HepG2 (cell line): ENCODE measurements at regions not wholly inside any gene's neighbourhood (a gene's known extent, or its start where the extent isn't known, plus 50 kb on each side); places are given as distances from the start of the nearest gene placed in this dataset.

Experiments used
- ATAC-seq: fragments of 200-7000 bp; cut with Tn5 transposase; 3 replicates; pipeline ENCODE4 v1.9.1; 2020; ENCODE audit warnings: mild to moderate bottlenecking, moderate library complexity
- BruUV-seq: library from RNA; stranded (reverse); fragments of 400-500 nt; replicated peaks from 2 replicates; lab custom pipeline; 2021; lab: Mats Ljungman, UMichigan
- CTCF ChIA-PET: fragments of 300-600 bp; formaldehyde crosslinking; extraction: SDS; loops from one replicate; lab custom pipeline; 2021; ENCODE audit warnings: low total read pairs, inconsistent platforms, low intra/inter-chr PET ratio; lab: Yijun Ruan, JAX
- POLR2A ChIA-PET: fragments of 350-600 bp; sonication (Branson Sonifier 250); formaldehyde crosslinking; loops from one replicate; lab custom pipeline; 2020; ENCODE audit warnings: antibody characterized with exemption, inconsistent platforms; lab: Yijun Ruan, JAX
- DNase-seq: peaks from one replicate; pipeline ENCODE4 v3.0.0-alpha.2; 2015; ENCODE audit warnings: low spot score
- FAIRE-seq: peaks from 3 replicates; lab custom pipeline; 2011; peaks lifted over from hg19 to GRCh38; lab: Jason Lieb, UNC
- H2AFZ ChIP-seq: one replicate; pipeline ENCODE4 v1.6.1; 2011; ENCODE audit warnings: low read length, inconsistent platforms
- H3K27ac ChIP-seq: fragments of 300-600 bp; 3 replicates; pipeline ENCODE4 v1.8.0; 2011; ENCODE audit warnings: mixed run types, mild to moderate bottlenecking, mixed read lengths, low read length, inconsistent platforms; ENCODE audit not compliant: insufficient read depth; ENCODE audit errors: extremely low read length
- H3K27me3 ChIP-seq, 2 experiments: fragments of 200-600 bp in 1 of 2; 2 replicates in 1 of 2; 3 replicates in 1 of 2; pipeline versions ENCODE4 v1.6.0 to v1.8.0; 2011; ENCODE audit warnings: low read length in 2 of 2, mild to moderate bottlenecking in 2 of 2, moderate library complexity in 2 of 2, inconsistent platforms in 1 of 2; ENCODE audit not compliant: insufficient read depth in 2 of 2, control insufficient read depth in 1 of 2
- H3K36me3 ChIP-seq, 2 experiments: fragments of 200-600 bp in 1 of 2; replicated peaks in 1 of 2; 2 replicates in 1 of 2; 3 replicates in 1 of 2; pipeline versions ENCODE4 v1.5.1 to v1.8.0; 2011; ENCODE audit warnings: low read length in 2 of 2, inconsistent platforms in 1 of 2; ENCODE audit not compliant: insufficient read depth in 2 of 2, control insufficient read depth in 1 of 2
- H3K4me1 ChIP-seq: 2 replicates; pipeline ENCODE4 v1.5.1; 2012; ENCODE audit warnings: low read length, inconsistent platforms; ENCODE audit not compliant: insufficient read depth
- H3K4me2 ChIP-seq: 2 replicates; pipeline ENCODE4 v1.6.0; 2011; ENCODE audit warnings: low read depth, low read length, inconsistent platforms
- H3K4me3 ChIP-seq, 3 experiments: fragments of 200-600 bp in 1 of 3; sonication (generic), shearing (Covaris generic) in 1 of 3; replicated peaks in 1 of 3; 2 replicates each; pipeline ENCODE4 v1.5.1; 2011 to 2016; ENCODE audit warnings: low read length in 3 of 3, inconsistent platforms in 2 of 3, low read depth in 2 of 3, mild to moderate bottlenecking in 2 of 3, control low read depth in 1 of 3, mixed read lengths in 1 of 3; ENCODE audit not compliant: insufficient read depth in 1 of 3
- H3K79me2 ChIP-seq: one replicate; pipeline ENCODE4 v1.6.1; 2011; ENCODE audit warnings: low read length, inconsistent platforms; ENCODE audit not compliant: insufficient read depth
- H3K9ac ChIP-seq: 2 replicates; pipeline ENCODE4 v1.6.0; 2011; ENCODE audit warnings: mild to moderate bottlenecking, low read depth, low read length, inconsistent platforms; ENCODE audit not compliant: insufficient read depth
- H3K9me3 ChIP-seq: 2 replicates; pipeline ENCODE4 v1.5.1; 2012; ENCODE audit warnings: mild to moderate bottlenecking, low read length
- H4K20me1 ChIP-seq: 2 replicates; pipeline ENCODE4 v1.6.0; 2011; ENCODE audit warnings: inconsistent platforms, mild to moderate bottlenecking, low read length, moderate library complexity; ENCODE audit not compliant: insufficient read depth
- CHD2 ChIP-seq: IDR thresholded peaks from 2 replicates; pipeline ENCODE4 v1.6.1; 2011; ENCODE audit warnings: low read depth, low read length, improper control_type of control experiment
- HOXA3 ChIP-seq: sonication (generic); formaldehyde crosslinking; IDR thresholded peaks from 2 replicates; pipeline ENCODE4 v1.5.0; 2020; ENCODE audit warnings: missing genetic modification reagents
- NR2F2 ChIP-seq: IDR thresholded peaks from 2 replicates; pipeline ENCODE4 v1.6.1; 2012; ENCODE audit warnings: low read depth, inconsistent platforms, borderline replicate concordance
- PAX8 ChIP-seq: sonication (generic); formaldehyde crosslinking; IDR thresholded peaks from 2 replicates; pipeline ENCODE4 v1.8.0; 2022; ENCODE audit warnings: mild to moderate bottlenecking, missing genetic modification reagents, borderline replicate concordance
- RXRB ChIP-seq: IDR thresholded peaks from 2 replicates; pipeline ENCODE4 v1.6.1; 2016; ENCODE audit warnings: borderline replicate concordance, missing genetic modification reagents, missing compliant biosample characterization
- SAFB2 ChIP-seq: sonication (generic); formaldehyde crosslinking; IDR thresholded peaks from 2 replicates; pipeline ENCODE4 v1.5.1; 2020; ENCODE audit warnings: missing genetic modification reagents, low read depth, mild to moderate bottlenecking, borderline replicate concordance
- SYNCRIP ChIP-seq: fragments of 200-400 bp; formaldehyde crosslinking; IDR thresholded peaks from 2 replicates; pipeline ENCODE4 v1.6.1; 2018; ENCODE audit warnings: mild to moderate bottlenecking, low read depth, low read length; ENCODE audit not compliant: insufficient read depth
- TEAD2 ChIP-seq: sonication (generic); formaldehyde crosslinking; IDR thresholded peaks from 2 replicates; pipeline ENCODE4 v1.9.0; 2021; ENCODE audit warnings: missing genetic modification reagents
- ZFP36L1 ChIP-seq: sonication (generic); formaldehyde crosslinking; IDR thresholded peaks from 2 replicates; pipeline ENCODE4 v1.8.0; 2022; ENCODE audit warnings: mild to moderate bottlenecking, missing genetic modification reagents, moderate library complexity
- ZNF33B ChIP-seq: sonication (generic); formaldehyde crosslinking; IDR thresholded peaks from 2 replicates; pipeline ENCODE4 v1.5.1; 2020; ENCODE audit warnings: mild to moderate bottlenecking, missing genetic modification reagents
- ZNF468 ChIP-seq: sonication (generic); formaldehyde crosslinking; IDR thresholded peaks from 2 replicates; pipeline ENCODE4 v1.8.0; 2022; ENCODE audit warnings: mild to moderate bottlenecking, moderate library complexity, missing genetic modification reagents
- ZNF609 ChIP-seq: sonication (generic); formaldehyde crosslinking; IDR thresholded peaks from 2 replicates; pipeline ENCODE4 v1.4.0; 2020; ENCODE audit warnings: mild to moderate bottlenecking, missing genetic modification reagents, borderline replicate concordance
- ZNF678 ChIP-seq: sonication (generic); formaldehyde crosslinking; IDR thresholded peaks from 2 replicates; pipeline ENCODE4 v1.4.0; 2020; ENCODE audit warnings: mild to moderate bottlenecking, missing genetic modification reagents
- ZNF749 ChIP-seq: sonication (generic); formaldehyde crosslinking; IDR thresholded peaks from 2 replicates; pipeline ENCODE4 v1.8.0; 2022; ENCODE audit warnings: mild to moderate bottlenecking, missing genetic modification reagents, moderate library complexity, borderline replicate concordance
- WGBS: methylation state at CpG from one replicate; pipeline ENCODE4 v1.1.6; 2017; ENCODE audit warnings: low lambda C conversion rate; 5-methylcytosine and 5-hydroxymethylcytosine counted together
- in situ Hi-C: cut with HindIII; loops from 2 replicates; pipeline ENCODE4 v1.10.0; 2017; ENCODE audit warnings: low pct_unique_long_range_greater_than_20kb; ENCODE audit not compliant: extremely low pct_ligation_motif_present
- intact Hi-C: fragments of 100-400 bp; cut with micrococcal nuclease; formaldehyde crosslinking; loops from one replicate; pipeline ENCODE4 v1.10.0; 2022; ENCODE audit not compliant: unreplicated experiment

- WGBS: 37% methylated on average over 2 of the region's 2 CpGs
- no peak overlapping the region for H3K4me2 ChIP-seq
- no peaks in the 10 kb centered on the region for H3K36me3 ChIP-seq
- H3K27ac ChIP-seq: no peak overlapping the region
- ATAC-seq: no peak
- H3K27me3 ChIP-seq: no peaks in the 10 kb centered on the region
- BruUV-seq: no TSS peak
- no peak overlapping the region for H3K9ac ChIP-seq
- H3K4me3 ChIP-seq: no peak overlapping the region
- intact Hi-C loops: no loop called here
- TF ChIP-seq ZNF749 (CRISPR knock-in tag) (no peak), ZNF678 (no peak), ZNF468 (CRISPR knock-in tag) (no peak), ZFP36L1 (CRISPR knock-in tag) (no peak), SAFB2 (CRISPR knock-in tag) (no peak), PAX8 (CRISPR knock-in tag) (no peak), HOXA3 (CRISPR knock-in tag) (no peak), ZNF609 (CRISPR knock-in tag) (no peak), CHD2 (no peak), ZNF33B (CRISPR knock-in tag) (no peak), SYNCRIP (no peak), TEAD2 (CRISPR knock-in tag) (no peak), NR2F2 (no peak), RXRB (CRISPR knock-in tag) (no peak)
- H4K20me1 ChIP-seq: no peaks in the 10 kb centered on the region
- H3K9me3 ChIP-seq: no peaks in the 10 kb centered on the region
- POLR2A ChIA-PET: no interaction called here
- CTCF ChIA-PET: no interaction called here
- no peak overlapping the region for H2AFZ ChIP-seq
- in situ Hi-C loops: no loop called here
- DNase-seq: no peak
- no peaks in the 10 kb centered on the region for H3K79me2 ChIP-seq
- H3K4me1 ChIP-seq: no peaks in the 10 kb centered on the region
- no peak for FAIRE-seq
Measured at GRCh38 chr6:147699140-147699539, 190.7 kb downstream of the SAMD5 start.
